ENCODE measurements at regions not wholly inside any gene's neighbourhood (a gene's known extent, or its start where the extent isn't known, plus 50 kb on each side); places are given as distances from the start of the nearest gene placed in this dataset.

GRCh38 chr10:61024856-61025201 lies 80.8 kb upstream of the RHOBTB1 start:
- WGBS, 3 donors, result 51 to 74% (median 67%) methylated on average over 2 of the region's 2 CpGs
- no peak for DNase-seq
- no peaks in the 10 kb centered on the region for H3K9me3 ChIP-seq
- ATAC-seq, result no peak
- no peak overlapping the region for H3K27ac ChIP-seq
- H3K4me3 ChIP-seq, result no peak overlapping the region
- H3K27me3 ChIP-seq (ENCODE audit: insufficient read depth in 3 of 3, low read length in 2 of 3), result no peaks in the 10 kb centered on the region
- TF ChIP-seq CTCF (IDR thresholded peaks at IDR 0.05), result peak; percentile 30
- intact Hi-C loops (cut with DNase I), result no loop called here
- no peaks in the 10 kb centered on the region for H3K36me3 ChIP-seq (ENCODE audit: insufficient read depth in 1 of 2, low read depth in 1 of 2)
- H3K4me1 ChIP-seq, result no peaks in the 10 kb centered on the region

GRCh38 chr10:61024151-61024855 lies 80.3 kb upstream of the RHOBTB1 start:
- H3K27me3 ChIP-seq (ENCODE audit: insufficient read depth in 3 of 3, low read length in 2 of 3), result no peaks in the 10 kb centered on the region
- WGBS, 3 donors, result 21 to 33% (median 33%) methylated on average over 1 of the region's 1 CpG
- no peak overlapping the region for H3K27ac ChIP-seq

GRCh38 chr10:61023053-61023452 lies 79.1 kb upstream of the RHOBTB1 start:
- no peak for ATAC-seq
- no peak for TF ChIP-seq CTCF (IDR thresholded peaks at IDR 0.05)

More at GRCh38 chr10:61024151-61024855, 80.3 kb upstream of the RHOBTB1 start:
- Histone ChIP-seq H3K4me3 (no peak overlapping the region), H3K36me3 (ENCODE audit: insufficient read depth in 1 of 2, low read depth in 1 of 2) (no peaks in the 10 kb centered on the region), H3K4me1 (no peaks in the 10 kb centered on the region), H3K9me3 (no peaks in the 10 kb centered on the region)
- ATAC-seq, result no peak
- intact Hi-C loops (cut with DNase I), result no loop called here
- no peak for TF ChIP-seq CTCF (IDR thresholded peaks at IDR 0.05)
- DNase-seq, result no peak

GRCh38 chr10:61021926-61022325 lies 77.9 kb upstream of the RHOBTB1 start:
- no peak for TF ChIP-seq CTCF (IDR thresholded peaks at IDR 0.05)
- DNase-seq (no peak), ATAC-seq (no peak)
- no peak overlapping the region for H3K27ac ChIP-seq
- H3K4me1 ChIP-seq, result no peaks in the 10 kb centered on the region
- intact Hi-C loops (cut with DNase I), result no loop called here
- H3K36me3 ChIP-seq (ENCODE audit: insufficient read depth in 1 of 2, low read depth in 1 of 2), result no peaks in the 10 kb centered on the region
- H3K4me3 ChIP-seq, result no peak overlapping the region
- 76 to 80% (median 77%) methylated on average over 2 of the region's 2 CpGs for WGBS, 3 donors
- H3K9me3 ChIP-seq, result no peaks in the 10 kb centered on the region
- no peaks in the 10 kb centered on the region for H3K27me3 ChIP-seq (ENCODE audit: insufficient read depth in 3 of 3, low read length in 2 of 3)

More at GRCh38 chr10:61023053-61023452, 79.1 kb upstream of the RHOBTB1 start:
- Histone ChIP-seq H3K4me3 (no peak overlapping the region), H3K9me3 (no peaks in the 10 kb centered on the region), H3K27ac (no peak overlapping the region), H3K27me3 (ENCODE audit: insufficient read depth in 3 of 3, low read length in 2 of 3) (no peaks in the 10 kb centered on the region), H3K36me3 (ENCODE audit: insufficient read depth in 1 of 2, low read depth in 1 of 2) (no peaks in the 10 kb centered on the region), H3K4me1 (no peaks in the 10 kb centered on the region)
- no peak for DNase-seq
- intact Hi-C loops (cut with DNase I), result no loop called here
